Thymus (tissue), 11 donors: ENCODE measurements at regions not wholly inside any gene's neighbourhood (a gene's known extent, or its start where the extent isn't known, plus 50 kb on each side); places are given as distances from the start of the nearest gene placed in this dataset.

Experiments used
- DNase-seq, 9 donors: peaks; one replicate each; pipeline ENCODE4 v3.0.0-alpha.2; 2013; ENCODE audit warnings: low spot score in 9 of 9, low read depth in 6 of 9, missing footprints in 1 of 9
- H3K27ac ChIP-seq, 2 donors: one replicate each; pipeline ENCODE4 v1.5.1; 2013; ENCODE audit warnings: control low read depth in 1 of 2, low read depth in 1 of 2, low read length in 1 of 2, mild to moderate bottlenecking in 1 of 2, moderate library complexity in 1 of 2
- H3K27me3 ChIP-seq, 2 donors: one replicate each; pipeline ENCODE4 v1.5.1; 2013; ENCODE audit warnings: low read length in 1 of 2; ENCODE audit not compliant: control insufficient read depth in 2 of 2, insufficient read depth in 1 of 2
- H3K36me3 ChIP-seq, 2 donors: one replicate each; pipeline ENCODE4 v1.5.1; 2013; ENCODE audit warnings: low read length in 1 of 2, mild to moderate bottlenecking in 1 of 2, moderate library complexity in 1 of 2; ENCODE audit not compliant: control insufficient read depth in 2 of 2, insufficient read depth in 2 of 2
- H3K4me1 ChIP-seq, 2 donors: one replicate each; pipeline ENCODE4 v1.5.1; 2013; ENCODE audit warnings: low read length in 2 of 2; ENCODE audit not compliant: control insufficient read depth in 2 of 2, insufficient read depth in 2 of 2
- H3K4me3 ChIP-seq, 2 donors: one replicate each; pipeline ENCODE4 v1.5.1; 2013; ENCODE audit warnings: low read length in 2 of 2, control low read depth in 1 of 2, mild to moderate bottlenecking in 1 of 2
- H3K9me3 ChIP-seq, 2 donors: one replicate each; pipeline ENCODE4 v1.5.1; 2013; ENCODE audit warnings: low read length in 1 of 2, mild to moderate bottlenecking in 1 of 2; ENCODE audit not compliant: control insufficient read depth in 2 of 2, insufficient read depth in 1 of 2
- WGBS: extraction: QIAGEN DNeasy Blood & Tissue Kit; methylation state at CpG from one replicate; pipeline ENCODE4 v1.1.7; 2013; 5-methylcytosine and 5-hydroxymethylcytosine counted together
- donor health status: healthy.

DNA sequence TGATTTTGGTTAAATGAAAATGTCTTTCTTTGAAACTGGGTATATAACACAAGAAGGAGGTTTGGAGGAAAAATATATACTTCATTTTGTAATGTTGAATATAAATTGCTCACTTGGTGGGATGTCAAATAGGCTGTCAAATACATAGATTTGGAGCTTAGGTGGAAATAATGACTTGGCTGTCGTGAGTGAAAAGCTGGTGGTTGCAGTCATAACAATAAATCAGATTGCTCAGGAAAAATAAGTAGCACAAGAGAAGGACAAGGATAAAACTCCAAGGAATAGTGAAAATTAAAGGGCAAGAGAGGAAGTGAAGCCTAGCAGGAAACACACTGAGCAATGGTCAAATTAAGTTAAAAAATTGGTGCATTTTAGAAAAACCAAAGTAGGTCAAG, 253.0 kb upstream of the ANKRD50 start:
- no peaks in the 10 kb centered on the region for H3K27me3 ChIP-seq
- 74% methylated on average over 1 of the region's 1 CpG for WGBS
- no peak for DNase-seq
- H3K4me1 ChIP-seq, result no peaks in the 10 kb centered on the region
- peaks cover 0 to 8% of the 10 kb centered on the region in 2 donors for H3K9me3 ChIP-seq
- no peaks in the 10 kb centered on the region for H3K36me3 ChIP-seq
- H3K4me3 ChIP-seq, result no peak overlapping the region
- H3K27ac ChIP-seq, result no peak overlapping the region

DNA sequence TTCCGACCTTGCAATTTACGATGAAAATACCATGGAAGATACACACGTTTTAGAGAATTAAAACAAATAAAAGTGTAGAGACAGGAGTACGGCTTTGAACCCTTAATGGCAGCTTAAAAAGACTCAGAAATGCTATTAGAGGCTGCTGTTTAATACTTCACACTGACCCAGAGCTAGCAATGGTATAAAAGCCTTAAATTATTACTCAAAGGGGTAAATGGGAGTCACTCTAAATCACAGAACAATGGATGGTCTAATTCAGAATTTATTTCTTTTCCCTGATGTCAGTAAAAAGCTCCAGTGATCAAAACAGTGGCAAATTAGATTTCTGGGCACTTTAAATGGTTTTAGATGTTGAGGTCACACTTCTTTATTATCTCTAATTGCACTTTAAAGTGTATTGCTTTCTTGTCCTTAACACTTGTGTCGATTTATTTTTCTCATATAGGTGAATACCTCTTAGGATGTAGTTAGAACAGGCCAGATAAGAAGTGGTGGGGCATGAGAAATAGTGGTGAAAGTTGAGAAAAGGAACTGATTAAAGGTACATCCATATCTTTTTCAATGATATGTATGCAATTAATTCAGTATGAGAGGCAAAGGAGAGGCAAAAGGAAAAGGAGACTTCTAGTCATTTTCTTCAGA, 252.4 kb upstream of the ANKRD50 start:
- H3K4me1 ChIP-seq, result no peaks in the 10 kb centered on the region
- H3K36me3 ChIP-seq, result no peaks in the 10 kb centered on the region
- no peak overlapping the region for H3K27ac ChIP-seq
- H3K4me3 ChIP-seq, result no peak overlapping the region
- peaks cover 0 to 8% of the 10 kb centered on the region in 2 donors for H3K9me3 ChIP-seq
- DNase-seq, result no peak
- no peaks in the 10 kb centered on the region for H3K27me3 ChIP-seq
- WGBS, result 86% methylated on average over 5 of the region's 5 CpGs

DNA sequence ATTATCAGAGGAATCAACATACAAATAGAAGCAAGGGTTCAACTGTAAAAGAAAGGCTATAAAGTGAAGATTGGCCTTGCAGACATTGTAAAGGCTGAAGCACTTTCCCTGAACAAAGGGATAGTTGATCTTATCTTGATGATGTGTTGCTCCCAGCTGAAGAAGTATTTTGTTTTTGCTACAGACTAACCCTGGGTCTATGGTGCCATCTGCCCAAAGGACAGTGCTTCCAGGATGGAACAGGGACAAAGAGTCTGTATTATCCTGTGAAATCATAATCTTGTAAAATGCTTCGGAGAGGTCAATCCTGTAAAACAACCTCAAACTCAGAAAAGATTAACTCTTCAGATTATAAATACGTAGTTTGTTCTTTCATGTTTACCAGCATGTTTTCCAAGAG, 251.7 kb upstream of the ANKRD50 start:
- no peak for DNase-seq
- H3K27ac ChIP-seq, result no peak overlapping the region
- H3K4me3 ChIP-seq, result no peak overlapping the region
- H3K4me1 ChIP-seq, result no peaks in the 10 kb centered on the region
- no peaks in the 10 kb centered on the region for H3K27me3 ChIP-seq
- WGBS, result 93% methylated on average over 2 of the region's 2 CpGs
- H3K9me3 ChIP-seq, result peaks cover 0 to 8% of the 10 kb centered on the region in 2 donors
- H3K36me3 ChIP-seq, result no peaks in the 10 kb centered on the region

DNA sequence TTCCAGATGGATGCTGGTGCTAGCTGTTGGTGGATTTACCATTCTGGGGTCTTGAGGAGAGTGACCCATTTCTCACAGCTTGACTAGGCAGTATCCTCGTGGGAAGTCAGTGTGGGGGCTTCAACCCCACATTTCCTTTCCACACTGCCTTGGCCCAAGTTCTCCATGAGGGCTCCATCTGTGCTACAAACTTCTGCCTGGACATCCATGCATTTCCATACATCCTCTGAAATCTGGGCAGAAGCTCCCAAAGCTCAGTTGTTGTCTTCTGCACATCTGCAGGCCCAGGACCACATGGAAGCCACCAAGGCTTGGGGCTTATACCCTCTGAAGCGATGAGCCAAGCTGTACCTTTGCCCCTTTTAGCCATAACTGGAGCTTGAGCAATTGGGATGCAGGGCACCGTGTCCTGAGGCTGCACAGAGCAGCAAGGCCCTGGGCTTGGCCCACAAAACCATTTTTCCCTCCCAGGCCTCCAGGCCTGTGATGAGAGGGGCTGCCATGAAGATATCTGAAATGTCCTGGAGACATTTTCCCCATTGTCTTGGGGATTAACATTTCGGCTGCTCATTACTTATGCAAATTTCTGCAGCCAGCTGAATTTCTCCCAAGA, 248.7 kb upstream of the ANKRD50 start:
- Histone ChIP-seq H3K4me1 (no peaks in the 10 kb centered on the region), H3K27ac (no peak overlapping the region), H3K4me3 (no peak overlapping the region), H3K27me3 (no peaks in the 10 kb centered on the region), H3K9me3 (peaks cover 0 to 8% of the 10 kb centered on the region in 2 donors), H3K36me3 (no peaks in the 10 kb centered on the region)
- DNase-seq, result no peak
- 83% methylated on average over 4 of the region's 4 CpGs for WGBS

DNA sequence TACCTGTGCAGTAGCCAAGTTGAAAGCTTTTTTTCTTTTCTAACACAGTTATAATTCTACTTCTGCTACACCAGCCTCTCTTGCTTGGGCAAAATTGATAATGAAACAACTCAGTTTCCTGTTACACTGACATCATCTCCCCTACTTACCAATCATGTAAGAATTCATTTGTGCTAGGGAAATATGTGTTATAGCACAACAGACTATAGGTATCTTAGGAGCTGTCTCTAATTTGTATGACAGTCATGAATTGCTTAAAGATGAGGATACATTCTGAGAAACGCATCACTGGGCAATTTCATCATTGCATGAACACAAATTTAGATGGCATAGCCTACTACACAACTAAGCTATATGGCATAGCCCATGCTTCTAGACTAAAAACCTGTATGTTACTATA, 246.3 kb upstream of the ANKRD50 start:
- Histone ChIP-seq H3K36me3 (no peaks in the 10 kb centered on the region), H3K4me1 (no peaks in the 10 kb centered on the region), H3K27ac (no peak overlapping the region), H3K4me3 (no peak overlapping the region), H3K27me3 (no peaks in the 10 kb centered on the region), H3K9me3 (peaks cover 0 to 8% of the 10 kb centered on the region in 2 donors)
- DNase-seq, result no peak
- 97% methylated on average over 1 of the region's 1 CpG for WGBS

DNA sequence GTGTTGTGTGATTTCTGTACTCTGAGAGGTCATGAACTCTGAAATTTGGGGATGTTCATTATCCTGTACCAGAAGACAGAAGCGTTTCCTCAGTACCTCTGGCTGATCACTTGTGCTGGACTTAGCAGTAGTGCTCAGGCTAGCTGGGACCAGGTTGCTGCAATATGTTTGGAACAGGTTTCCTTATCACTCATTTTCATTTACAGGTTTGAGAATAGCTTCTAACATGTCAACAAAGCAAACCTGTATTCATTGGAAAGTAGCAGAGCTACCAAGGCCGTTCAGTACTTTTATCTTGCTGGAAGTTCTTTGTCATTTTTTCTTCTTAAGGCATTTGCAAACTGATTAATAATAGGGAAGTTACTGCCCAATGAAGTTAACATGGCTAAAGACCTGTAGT, 242.9 kb upstream of the ANKRD50 start:
- no peaks in the 10 kb centered on the region for H3K27me3 ChIP-seq
- H3K9me3 ChIP-seq, result no peaks in the 10 kb centered on the region
- no peak overlapping the region for H3K4me3 ChIP-seq
- WGBS, result 58% methylated on average over 2 of the region's 2 CpGs
- no peaks in the 10 kb centered on the region for H3K4me1 ChIP-seq
- DNase-seq, result no peak
- no peak overlapping the region for H3K27ac ChIP-seq
- H3K36me3 ChIP-seq, result no peaks in the 10 kb centered on the region

DNA sequence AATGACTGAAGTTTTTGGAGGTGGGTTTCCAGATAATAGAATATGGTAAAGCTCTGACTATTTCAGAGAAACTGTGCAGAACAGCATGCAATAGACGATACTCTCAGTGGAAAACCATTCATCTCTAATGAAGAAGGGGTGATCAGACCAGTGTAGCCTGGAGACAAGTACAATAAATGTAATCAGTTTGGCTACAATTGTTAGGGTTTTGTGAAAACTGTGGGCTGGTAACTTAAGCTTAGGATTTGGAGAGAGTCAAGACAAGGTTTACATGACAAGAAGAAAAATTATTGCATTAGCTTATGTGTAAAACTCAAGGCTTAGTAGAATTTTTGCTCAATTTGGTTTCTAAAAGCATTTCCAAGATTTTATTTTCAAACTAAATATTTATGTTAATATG, 241.5 kb upstream of the ANKRD50 start:
- 90% methylated on average over 1 of the region's 1 CpG for WGBS
- H3K4me1 ChIP-seq, result no peaks in the 10 kb centered on the region
- no peak overlapping the region for H3K4me3 ChIP-seq
- H3K27me3 ChIP-seq, result no peaks in the 10 kb centered on the region
- H3K27ac ChIP-seq, result no peak overlapping the region
- no peaks in the 10 kb centered on the region for H3K9me3 ChIP-seq
- no peak for DNase-seq
- no peaks in the 10 kb centered on the region for H3K36me3 ChIP-seq

DNA sequence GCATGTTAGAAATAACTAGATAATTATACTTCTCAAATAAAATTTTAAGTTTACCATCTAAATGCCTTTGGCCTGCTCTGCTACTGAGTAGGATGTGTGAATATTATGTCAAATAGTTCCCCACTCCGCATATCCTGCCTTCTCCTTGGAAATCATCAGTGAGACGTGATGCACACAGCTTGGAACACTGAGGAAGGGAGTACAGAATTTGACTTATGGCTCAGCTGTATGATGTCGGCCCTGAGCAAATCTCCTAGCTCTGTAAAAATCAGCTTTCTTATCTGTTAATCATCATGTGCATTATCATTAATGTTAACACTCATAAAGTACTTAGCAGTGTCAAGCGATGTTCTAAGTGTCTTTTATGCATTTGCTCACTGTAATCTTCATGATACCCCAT, 241.0 kb upstream of the ANKRD50 start:
- WGBS, result 93% methylated on average over 4 of the region's 4 CpGs
- Histone ChIP-seq H3K36me3 (no peaks in the 10 kb centered on the region), H3K9me3 (no peaks in the 10 kb centered on the region), H3K27me3 (no peaks in the 10 kb centered on the region), H3K4me1 (no peaks in the 10 kb centered on the region), H3K27ac (no peak overlapping the region), H3K4me3 (no peak overlapping the region)
- no peak for DNase-seq

DNA sequence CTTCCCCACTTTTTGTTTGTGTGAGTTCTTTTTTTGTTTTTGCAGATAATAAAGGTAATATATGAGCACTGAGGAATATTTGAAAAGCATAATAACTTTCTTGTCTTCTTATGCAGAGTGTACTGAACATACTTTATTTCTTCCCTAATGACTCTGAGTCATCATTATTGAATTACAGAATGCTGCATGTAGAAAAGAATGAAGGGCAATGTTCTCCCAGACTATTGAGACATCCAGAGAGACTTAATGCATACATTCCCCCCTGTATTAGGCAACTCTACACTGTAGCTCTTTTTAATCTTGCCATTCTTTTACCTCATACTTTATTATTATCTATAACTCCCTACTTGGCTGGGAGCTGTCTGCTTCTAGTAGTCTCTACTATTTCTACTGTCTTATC, 240.5 kb upstream of the ANKRD50 start:
- no peaks in the 10 kb centered on the region for H3K27me3 ChIP-seq
- no peaks in the 10 kb centered on the region for H3K4me1 ChIP-seq
- H3K9me3 ChIP-seq, result no peaks in the 10 kb centered on the region
- no peak overlapping the region for H3K4me3 ChIP-seq
- H3K27ac ChIP-seq, result no peak overlapping the region
- H3K36me3 ChIP-seq, result no peaks in the 10 kb centered on the region
- DNase-seq, result no peak
